Kidney epithelial cell (primary cell): ENCODE measurements at regions not wholly inside any gene's neighbourhood (a gene's known extent, or its start where the extent isn't known, plus 50 kb on each side); places are given as distances from the start of the nearest gene placed in this dataset.

Experiments used
- DNase-seq: peaks from one replicate; pipeline ENCODE4 v3.0.0-alpha.2; 2010; ENCODE audit warnings: low read depth
- H3K27me3 ChIP-seq: 2 replicates; pipeline ENCODE4 v1.6.0; 2011; ENCODE audit warnings: low read length; ENCODE audit not compliant: control insufficient read depth, insufficient read depth
- H3K36me3 ChIP-seq: 2 replicates; pipeline ENCODE4 v1.5.1; 2011; ENCODE audit warnings: low read length; ENCODE audit not compliant: control insufficient read depth, insufficient read depth
- H3K4me3 ChIP-seq: 2 replicates; pipeline ENCODE4 v1.5.1; 2011; ENCODE audit warnings: low read depth, mild to moderate bottlenecking, control low read depth, low read length
- TF ChIP-seq, protein P1 (sequence below): IDR thresholded peaks from 2 replicates; pipeline ENCODE4 v1.5.1; 2011; ENCODE audit warnings: mild to moderate bottlenecking, moderate library complexity, low read length, control low read depth, inconsistent platforms; ENCODE audit not compliant: insufficient read depth, poor library complexity, severe bottlenecking

DNA sequence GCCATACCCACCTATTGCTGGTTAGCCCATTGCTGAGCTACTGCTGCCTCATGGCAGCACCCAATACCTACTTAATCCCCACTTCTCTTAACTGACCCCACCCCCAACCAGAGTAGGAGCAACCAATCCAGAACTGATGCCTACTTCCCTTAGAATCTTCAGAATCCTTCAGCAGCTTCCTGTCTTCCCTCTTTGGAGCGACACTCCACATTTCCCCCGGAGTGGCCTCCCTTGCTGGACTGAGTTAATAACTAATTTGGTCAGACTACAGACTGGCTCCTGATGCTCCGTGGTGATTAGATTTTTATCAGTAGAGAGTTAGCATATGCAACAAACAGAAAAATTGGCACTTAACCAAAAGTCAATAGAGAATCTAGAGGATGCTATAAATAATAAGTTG is 51.2 kb upstream of the UBR2 start:
- peak; percentile 7 for DNase-seq
- H3K36me3 ChIP-seq = no peaks in the 10 kb centered on the region
- TF ChIP-seq, protein P1, sequence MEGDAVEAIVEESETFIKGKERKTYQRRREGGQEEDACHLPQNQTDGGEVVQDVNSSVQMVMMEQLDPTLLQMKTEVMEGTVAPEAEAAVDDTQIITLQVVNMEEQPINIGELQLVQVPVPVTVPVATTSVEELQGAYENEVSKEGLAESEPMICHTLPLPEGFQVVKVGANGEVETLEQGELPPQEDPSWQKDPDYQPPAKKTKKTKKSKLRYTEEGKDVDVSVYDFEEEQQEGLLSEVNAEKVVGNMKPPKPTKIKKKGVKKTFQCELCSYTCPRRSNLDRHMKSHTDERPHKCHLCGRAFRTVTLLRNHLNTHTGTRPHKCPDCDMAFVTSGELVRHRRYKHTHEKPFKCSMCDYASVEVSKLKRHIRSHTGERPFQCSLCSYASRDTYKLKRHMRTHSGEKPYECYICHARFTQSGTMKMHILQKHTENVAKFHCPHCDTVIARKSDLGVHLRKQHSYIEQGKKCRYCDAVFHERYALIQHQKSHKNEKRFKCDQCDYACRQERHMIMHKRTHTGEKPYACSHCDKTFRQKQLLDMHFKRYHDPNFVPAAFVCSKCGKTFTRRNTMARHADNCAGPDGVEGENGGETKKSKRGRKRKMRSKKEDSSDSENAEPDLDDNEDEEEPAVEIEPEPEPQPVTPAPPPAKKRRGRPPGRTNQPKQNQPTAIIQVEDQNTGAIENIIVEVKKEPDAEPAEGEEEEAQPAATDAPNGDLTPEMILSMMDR = no peak
- H3K27me3 ChIP-seq = no peaks in the 10 kb centered on the region
- H3K4me3 ChIP-seq = no peak overlapping the region

DNA sequence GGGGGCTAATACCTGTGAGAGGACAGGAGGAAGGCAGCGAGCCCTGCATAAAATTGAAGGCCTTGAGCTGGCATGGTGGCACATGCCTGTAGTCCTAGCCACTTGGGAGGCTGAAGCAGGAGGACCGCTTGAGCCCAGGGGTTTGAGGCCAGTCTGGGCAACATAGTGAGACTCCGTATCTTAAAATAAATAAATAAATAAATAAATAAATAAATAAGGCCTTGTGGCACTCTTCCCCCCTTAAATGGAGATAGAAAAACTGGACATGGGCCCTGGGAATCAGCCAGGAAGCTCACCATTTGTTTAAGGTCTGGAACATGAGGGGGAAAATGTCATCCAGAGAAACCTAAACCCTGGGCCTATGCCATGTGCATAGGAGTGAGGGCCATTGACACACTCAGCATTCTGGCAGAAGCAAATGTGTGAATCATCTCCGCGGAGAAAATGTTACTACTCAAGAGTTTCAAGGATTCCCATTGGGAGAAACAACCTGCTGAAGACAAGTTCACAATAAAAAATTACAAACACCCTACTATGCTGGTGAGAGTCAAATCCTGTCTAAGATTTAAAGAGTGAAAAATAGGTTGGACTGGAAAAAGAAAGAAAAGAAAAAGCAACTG is 51.9 kb upstream of the UBR2 start:
- H3K27me3 ChIP-seq = no peaks in the 10 kb centered on the region
- no peaks in the 10 kb centered on the region for H3K36me3 ChIP-seq
- no peak overlapping the region for H3K4me3 ChIP-seq
- no peak for DNase-seq
- TF ChIP-seq, protein P1 = no peak

DNA sequence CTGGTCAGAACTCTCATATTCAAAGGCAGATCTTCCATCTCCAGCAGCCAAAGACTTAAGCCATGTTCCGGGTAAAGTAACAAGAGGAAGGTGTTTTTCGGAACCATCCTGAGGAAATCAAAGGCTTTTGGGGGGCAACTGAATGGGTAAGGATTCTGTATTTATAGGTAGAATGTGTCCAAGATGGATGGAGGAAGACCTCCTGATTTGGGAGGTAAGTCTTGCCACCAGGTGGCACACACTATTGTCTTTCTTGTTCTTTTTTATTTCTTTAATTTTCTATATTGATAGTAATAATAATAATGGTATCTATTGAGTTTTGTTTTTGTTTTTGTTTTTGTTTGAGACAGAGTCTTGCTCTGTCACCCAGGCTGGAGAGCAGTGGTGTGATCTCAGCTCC is 53.0 kb upstream of the UBR2 start:
- DNase-seq = no peak
- H3K36me3 ChIP-seq = no peaks in the 10 kb centered on the region
- H3K27me3 ChIP-seq = no peaks in the 10 kb centered on the region
- TF ChIP-seq, protein P1 = peak; percentile 4
- no peak overlapping the region for H3K4me3 ChIP-seq

DNA sequence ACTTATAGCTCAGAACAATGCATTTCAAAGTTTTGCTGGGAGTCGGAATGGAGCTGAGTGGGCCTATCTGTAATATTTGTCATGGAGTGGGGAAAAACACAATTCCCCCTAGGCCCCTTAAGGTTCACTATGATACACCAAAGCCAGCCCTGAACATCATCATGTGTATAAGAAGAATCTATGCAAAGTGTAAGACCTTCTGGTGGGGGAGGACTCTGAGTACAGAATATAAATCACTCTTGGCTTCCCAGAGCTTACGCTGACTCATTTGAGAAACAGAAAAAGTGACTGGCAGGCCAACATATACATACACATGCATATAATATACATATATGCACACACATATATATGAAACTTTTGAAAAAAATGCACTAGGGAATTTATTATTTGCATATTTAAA is 54.1 kb upstream of the UBR2 start:
- no peak overlapping the region for H3K4me3 ChIP-seq
- TF ChIP-seq, protein P1 = no peak
- H3K27me3 ChIP-seq = no peaks in the 10 kb centered on the region
- no peaks in the 10 kb centered on the region for H3K36me3 ChIP-seq
- no peak for DNase-seq

DNA sequence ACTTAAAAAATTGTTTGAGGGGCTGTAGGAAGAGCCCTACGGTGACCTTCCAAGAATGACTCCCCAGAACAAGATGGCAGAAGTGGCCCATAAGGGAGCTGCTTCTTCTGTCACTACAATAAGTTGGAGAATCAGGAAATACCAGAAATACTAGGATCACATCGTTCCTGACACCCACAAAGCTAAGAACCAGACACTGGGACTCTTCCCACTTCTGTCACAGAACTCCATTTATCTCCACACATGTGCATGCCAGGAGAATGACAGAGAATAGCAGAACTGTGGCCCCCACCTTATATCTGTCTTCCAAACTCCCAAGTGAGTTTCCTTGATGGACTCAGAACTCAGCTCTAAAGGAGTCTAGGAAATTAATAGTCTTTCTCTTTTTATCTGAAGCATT is 54.6 kb upstream of the UBR2 start:
- TF ChIP-seq, protein P1 = no peak
- DNase-seq = no peak
- H3K36me3 ChIP-seq = no peaks in the 10 kb centered on the region
- H3K27me3 ChIP-seq = no peaks in the 10 kb centered on the region
- no peak overlapping the region for H3K4me3 ChIP-seq

DNA sequence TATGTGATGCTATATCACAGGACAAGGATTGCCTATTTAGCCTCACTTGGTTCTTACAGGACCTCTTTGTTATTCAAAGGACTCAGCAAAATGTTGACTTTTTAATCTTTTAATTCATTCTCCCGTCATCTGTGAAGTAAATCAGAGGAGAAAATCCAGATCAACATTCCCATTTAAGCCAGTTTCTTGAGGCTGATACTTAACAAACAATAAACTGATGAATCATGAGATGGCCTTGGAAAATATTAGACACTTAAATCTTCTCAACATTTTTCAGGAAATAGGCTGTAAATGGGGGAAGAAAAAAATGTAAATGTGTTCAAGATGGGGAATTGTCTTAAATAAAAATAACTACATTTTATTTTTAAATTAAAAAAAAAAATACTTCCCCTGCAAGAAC is 55.9 kb upstream of the UBR2 start:
- TF ChIP-seq, protein P1 = no peak
- Histone ChIP-seq H3K27me3 (no peaks in the 10 kb centered on the region), H3K4me3 (no peak overlapping the region), H3K36me3 (no peaks in the 10 kb centered on the region)
- DNase-seq = no peak
